GM18873 (cell line): ENCODE measurements at regions not wholly inside any gene's neighbourhood (a gene's known extent, or its start where the extent isn't known, plus 50 kb on each side); places are given as distances from the start of the nearest gene placed in this dataset.

Experiments used
- ATAC-seq: cut with Tn5 transposase; IDR thresholded peaks from one replicate; pipeline ENCODE4 v1.9.1; 2021; ENCODE audit warnings: mild to moderate bottlenecking, moderate library complexity, moderate number of reproducible peaks; ENCODE audit not compliant: unreplicated experiment, low FRiP score

GRCh38 chr2:67516362-67516761 lies 119.2 kb downstream of the ETAA1 start:
- ATAC-seq: no peak

- ATAC-seq: no peak
Measured at GRCh38 chr2:67516899-67517530, 119.9 kb downstream of the ETAA1 start.

GRCh38 chr2:67522148-67522547 lies 125.0 kb downstream of the ETAA1 start:
- no peak for ATAC-seq

GRCh38 chr2:67524213-67524612 lies 127.1 kb downstream of the ETAA1 start:
- no peak for ATAC-seq

DNA sequence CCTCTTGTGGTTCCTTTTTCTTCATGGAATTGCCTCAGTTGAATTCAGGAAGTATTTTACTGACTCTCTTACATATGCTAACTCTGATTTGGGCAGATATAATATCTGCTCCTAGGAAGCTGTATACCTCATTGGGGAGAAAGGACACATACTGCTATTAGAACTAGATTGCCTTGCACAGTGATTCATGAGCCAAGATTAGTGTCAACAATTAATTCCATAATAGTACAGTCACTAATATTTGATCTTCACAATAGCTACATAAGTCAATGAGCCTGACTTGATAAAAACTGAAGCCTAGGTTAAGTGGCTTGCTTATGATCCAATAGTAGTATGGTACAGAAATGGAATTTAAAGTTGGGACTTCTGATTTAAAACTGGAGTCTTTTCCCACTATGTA lies 127.6 kb downstream of the ETAA1 start:
- no peak for ATAC-seq

GRCh38 chr2:67526283-67526682 lies 129.2 kb downstream of the ETAA1 start:
- ATAC-seq: no peak

GRCh38 chr2:67528320-67528719 lies 131.2 kb downstream of the ETAA1 start:
- ATAC-seq: no peak

GRCh38 chr2:67532387-67532786 lies 135.3 kb downstream of the ETAA1 start:
- ATAC-seq: no peak

DNA sequence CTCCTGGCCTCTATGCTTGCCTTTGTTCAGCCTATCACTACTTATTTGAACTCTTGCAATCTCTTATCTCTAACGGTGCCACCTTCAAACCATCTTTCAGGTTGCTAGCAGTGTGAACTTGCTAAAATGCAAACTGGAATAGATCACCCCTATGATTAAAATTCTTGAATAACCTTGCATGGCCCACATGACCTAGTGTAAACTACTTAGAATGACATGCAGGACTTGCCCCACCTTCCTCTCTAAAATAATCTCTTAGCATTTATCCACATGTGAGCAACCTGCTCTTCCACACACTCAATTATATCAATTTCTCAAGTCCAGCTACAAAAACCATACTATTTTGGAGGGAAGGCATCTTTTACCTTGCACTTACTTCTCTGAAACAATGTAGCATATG lies 137.6 kb downstream of the ETAA1 start:
- no peak for ATAC-seq

GRCh38 chr2:67540962-67541361 lies 143.8 kb downstream of the ETAA1 start:
- ATAC-seq: no peak

- ATAC-seq: no peak
Measured at GRCh38 chr2:67544286-67544685, 147.2 kb downstream of the ETAA1 start.

GRCh38 chr2:67548317-67549201 lies 151.4 kb downstream of the ETAA1 start:
- ATAC-seq: no peak

DNA sequence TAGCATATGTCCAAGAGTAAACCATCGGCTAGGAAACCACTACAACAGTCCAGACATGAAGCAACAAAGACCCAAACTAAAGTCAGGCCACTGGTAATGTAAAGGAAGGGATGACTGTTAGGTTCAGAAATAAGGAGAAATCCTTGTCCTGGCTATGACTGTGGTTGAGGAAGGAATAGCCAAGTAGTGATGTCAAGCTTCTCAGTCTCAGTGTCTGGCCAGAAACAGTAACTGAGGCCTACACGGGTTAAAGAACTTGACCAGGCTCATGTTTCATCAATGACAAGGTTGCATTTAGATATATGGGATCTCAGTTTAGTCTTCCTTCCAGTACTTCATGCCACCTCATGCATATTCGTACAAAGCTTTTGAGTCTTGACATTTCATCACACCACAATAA lies 162.0 kb downstream of the ETAA1 start:
- no peak for ATAC-seq

GRCh38 chr2:67560771-67561456 lies 163.8 kb downstream of the ETAA1 start:
- ATAC-seq: no peak

- ATAC-seq: no peak
Measured at GRCh38 chr2:67561457-67561965, 164.4 kb downstream of the ETAA1 start.

DNA sequence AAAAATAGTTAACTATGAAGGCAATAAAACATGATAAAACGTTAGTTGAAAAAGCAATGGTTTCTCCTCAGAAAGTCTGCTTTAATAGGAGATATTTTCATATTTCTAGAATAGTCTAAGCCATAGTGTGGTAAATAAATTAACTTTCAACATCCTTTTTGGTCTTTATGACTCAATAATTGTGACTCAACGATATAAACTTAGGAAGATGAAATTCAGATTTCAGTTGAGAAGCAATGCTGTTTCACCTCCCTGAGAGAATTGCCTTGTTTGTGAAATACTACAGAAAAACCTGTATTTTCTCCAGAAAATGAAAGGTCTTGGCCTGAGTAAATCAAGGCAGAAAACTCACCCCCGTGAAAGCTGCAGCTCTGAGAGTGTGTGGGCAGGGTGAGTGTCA lies 166.9 kb downstream of the ETAA1 start:
- no peak for ATAC-seq

DNA sequence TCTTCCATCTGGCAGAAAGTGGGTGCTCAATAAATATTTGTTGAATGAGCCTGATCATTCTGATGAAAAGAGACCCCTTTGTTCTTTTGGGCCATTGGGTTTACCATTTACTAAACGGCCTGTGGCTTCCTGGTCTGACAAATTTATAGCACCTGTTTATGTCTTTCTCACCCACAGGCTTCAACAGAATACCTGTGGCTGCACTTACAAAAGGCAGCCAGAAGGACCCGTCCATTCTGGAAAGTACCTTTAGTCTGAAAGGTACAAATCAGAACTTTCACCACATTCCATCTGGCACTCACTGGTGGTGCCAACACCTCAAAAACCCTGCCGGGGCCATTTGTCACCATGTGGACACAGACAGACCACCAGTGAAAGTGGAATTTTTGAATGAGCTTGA lies 167.5 kb downstream of the ETAA1 start:
- ATAC-seq: no peak

- no peak for ATAC-seq
Measured at GRCh38 chr2:67565262-67565661, 168.1 kb downstream of the ETAA1 start.

GRCh38 chr2:67565761-67566160 lies 168.6 kb downstream of the ETAA1 start:
- ATAC-seq: no peak

DNA sequence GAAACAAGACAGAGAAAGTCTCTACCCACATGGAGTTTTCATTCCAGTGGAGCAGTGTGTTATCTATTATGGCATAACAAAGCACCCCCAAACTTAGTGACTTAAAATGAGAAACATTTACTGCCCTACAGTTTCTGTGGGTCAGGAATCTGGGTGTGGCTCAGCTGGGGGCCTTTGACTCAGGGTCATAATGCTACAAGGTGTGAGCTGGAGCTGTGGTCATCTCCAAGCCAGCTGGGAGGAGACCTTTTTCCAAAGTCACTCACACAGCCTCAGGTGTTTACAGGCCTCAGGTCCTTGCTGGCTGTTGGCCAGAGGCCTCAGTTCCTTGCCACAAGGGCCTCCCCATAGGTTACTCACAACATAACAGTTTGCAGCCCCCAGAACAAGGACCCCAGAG lies 169.2 kb downstream of the ETAA1 start:
- ATAC-seq: no peak

- ATAC-seq: no peak
Measured at GRCh38 chr2:67566958-67567635, 170.0 kb downstream of the ETAA1 start.
